Tibial nerve (tissue), 3 donors: ENCODE measurements at regions not wholly inside any gene's neighbourhood (a gene's known extent, or its start where the extent isn't known, plus 50 kb on each side); places are given as distances from the start of the nearest gene placed in this dataset.

ENCODE experiments used
- POLR2A ChIP-seq, 2 donors: fragments of 450-650 bp; IDR thresholded peaks; one replicate each; pipeline ENCODE4 v1.6.1; 2017; ENCODE audit warnings: antibody characterized with exemption in 2 of 2, mild to moderate bottlenecking in 2 of 2, moderate library complexity in 2 of 2
- TF ChIP-seq, protein P1 (sequence below), 5 experiments: fragments of 200-600 bp in 3 of 5; fragments of 450-650 bp in 2 of 5; sonication (generic) in 3 of 5; IDR thresholded peaks; one replicate each; pipeline ENCODE4 v1.5.1; 2016 to 2019; ENCODE audit warnings: antibody characterized with exemption in 5 of 5, mild to moderate bottlenecking in 3 of 5, moderate library complexity in 2 of 5

DNA sequence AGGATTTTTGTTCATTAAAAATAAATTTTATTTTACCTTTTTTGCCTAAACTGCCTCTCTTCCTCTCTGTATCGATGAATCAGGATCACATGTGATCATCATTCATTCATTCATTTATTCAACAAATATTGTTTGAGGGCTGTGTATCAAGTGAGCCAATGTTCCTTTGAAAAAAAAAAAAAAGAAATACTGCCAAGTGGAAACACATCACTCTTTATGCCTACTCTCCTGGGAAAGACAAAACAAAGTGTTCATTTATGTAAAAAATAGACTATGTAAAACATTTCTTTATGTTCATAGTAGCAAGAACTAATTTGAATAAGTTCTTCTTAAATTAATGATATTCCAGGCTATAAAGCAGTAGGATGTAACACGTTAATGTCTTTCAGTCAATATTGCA is 233.1 kb downstream of the POSTN start:
- TF ChIP-seq, protein P1, sequence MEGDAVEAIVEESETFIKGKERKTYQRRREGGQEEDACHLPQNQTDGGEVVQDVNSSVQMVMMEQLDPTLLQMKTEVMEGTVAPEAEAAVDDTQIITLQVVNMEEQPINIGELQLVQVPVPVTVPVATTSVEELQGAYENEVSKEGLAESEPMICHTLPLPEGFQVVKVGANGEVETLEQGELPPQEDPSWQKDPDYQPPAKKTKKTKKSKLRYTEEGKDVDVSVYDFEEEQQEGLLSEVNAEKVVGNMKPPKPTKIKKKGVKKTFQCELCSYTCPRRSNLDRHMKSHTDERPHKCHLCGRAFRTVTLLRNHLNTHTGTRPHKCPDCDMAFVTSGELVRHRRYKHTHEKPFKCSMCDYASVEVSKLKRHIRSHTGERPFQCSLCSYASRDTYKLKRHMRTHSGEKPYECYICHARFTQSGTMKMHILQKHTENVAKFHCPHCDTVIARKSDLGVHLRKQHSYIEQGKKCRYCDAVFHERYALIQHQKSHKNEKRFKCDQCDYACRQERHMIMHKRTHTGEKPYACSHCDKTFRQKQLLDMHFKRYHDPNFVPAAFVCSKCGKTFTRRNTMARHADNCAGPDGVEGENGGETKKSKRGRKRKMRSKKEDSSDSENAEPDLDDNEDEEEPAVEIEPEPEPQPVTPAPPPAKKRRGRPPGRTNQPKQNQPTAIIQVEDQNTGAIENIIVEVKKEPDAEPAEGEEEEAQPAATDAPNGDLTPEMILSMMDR (IDR thresholded peaks at IDR 0.05), result no peak
- TF ChIP-seq POLR2A (IDR thresholded peaks at IDR 0.05), result no peak
